Activated B cell treated with CpG ODN at 0.5 μM for 24 hours (primary cell): ENCODE measurements at regions not wholly inside any gene's neighbourhood (a gene's known extent, or its start where the extent isn't known, plus 50 kb on each side); places are given as distances from the start of the nearest gene placed in this dataset.

Experiments used
- ATAC-seq: fragments of 200-7000 bp; cut with Tn5 transposase; one replicate; pipeline ENCODE4 v1.10.0; 2021; ENCODE audit warnings: low read depth, mild to moderate bottlenecking, moderate library complexity
- CTCF ChIA-PET: fragments of 350-600 bp; sonication (Branson Sonifier 250); formaldehyde crosslinking; loops from one replicate; lab custom pipeline; 2021; ENCODE audit warnings: antibody characterized with exemption; lab: Charles Lee
- POLR2A ChIA-PET: fragments of 350-600 bp; sonication (Branson Sonifier 250); formaldehyde crosslinking; loops from one replicate; lab custom pipeline; 2021; ENCODE audit warnings: antibody characterized with exemption; lab: Charles Lee
- DNase-seq: peaks from one replicate; pipeline ENCODE4 v3.0.0; 2022
- H3K27ac Mint-ChIP-seq: one replicate; pipeline ENCODE4 v1.8.0; 2020; ENCODE audit warnings: mixed read lengths
- H3K27me3 Mint-ChIP-seq: one replicate; pipeline ENCODE4 v1.8.0; 2021; ENCODE audit warnings: mixed read lengths
- H3K36me3 Mint-ChIP-seq: one replicate; pipeline ENCODE4 v1.8.0; 2021; ENCODE audit warnings: low read depth, mixed read lengths
- H3K4me1 Mint-ChIP-seq: one replicate; pipeline ENCODE4 v1.8.0; 2021; ENCODE audit warnings: mixed read lengths
- H3K4me3 Mint-ChIP-seq: one replicate; pipeline ENCODE4 v1.8.0; 2020; ENCODE audit warnings: mild to moderate bottlenecking, mixed read lengths
- H3K9me3 Mint-ChIP-seq: one replicate; pipeline ENCODE4 v1.8.0; 2020; ENCODE audit warnings: mixed read lengths
- CTCF ChIP-seq: fragments of 200-600 bp; IDR thresholded peaks from one replicate; pipeline ENCODE4 v1.8.0; 2022; ENCODE audit warnings: antibody characterized with exemption, mild to moderate bottlenecking
- intact Hi-C: fragments of 100-400 bp; cut with micrococcal nuclease; formaldehyde crosslinking; loops from one replicate; pipeline ENCODE4 v1.15.1; 2024

- no peaks in the 10 kb centered on the region for H3K27me3 Mint-ChIP-seq
- no peak overlapping the region for H3K27ac Mint-ChIP-seq
- no peaks in the 10 kb centered on the region for H3K36me3 Mint-ChIP-seq
- ChIA-PET CTCF (no interaction called here), POLR2A (no interaction called here)
- no peak for TF ChIP-seq CTCF
- ATAC-seq (no peak), DNase-seq (no peak)
- H3K9me3 Mint-ChIP-seq, result no peaks in the 10 kb centered on the region
- no peak overlapping the region for H3K4me3 Mint-ChIP-seq
- no peaks in the 10 kb centered on the region for H3K4me1 Mint-ChIP-seq
- intact Hi-C loops, result no loop called here
Observed at GRCh38 chr3:99250272-99250671, 348.8 kb upstream of the DCBLD2 start.

- no peak for DNase-seq
- H3K36me3 Mint-ChIP-seq, result no peaks in the 10 kb centered on the region
- H3K4me1 Mint-ChIP-seq, result no peaks in the 10 kb centered on the region
- H3K9me3 Mint-ChIP-seq, result no peaks in the 10 kb centered on the region
- no peaks in the 10 kb centered on the region for H3K27me3 Mint-ChIP-seq
- TF ChIP-seq CTCF, result no peak
- H3K4me3 Mint-ChIP-seq, result no peak overlapping the region
- H3K27ac Mint-ChIP-seq, result no peak overlapping the region
- intact Hi-C loops, result no loop called here
- CTCF ChIA-PET, result no interaction called here
- POLR2A ChIA-PET, result no interaction called here
- no peak for ATAC-seq
Observed at GRCh38 chr3:99249627-99250026, 348.1 kb upstream of the DCBLD2 start.

GRCh38 chr3:99248913-99249312 is 347.4 kb upstream of the DCBLD2 start:
- ChIA-PET CTCF (no interaction called here), POLR2A (no interaction called here)
- no peaks in the 10 kb centered on the region for H3K36me3 Mint-ChIP-seq
- no peak for TF ChIP-seq CTCF
- no peaks in the 10 kb centered on the region for H3K4me1 Mint-ChIP-seq
- no peak overlapping the region for H3K4me3 Mint-ChIP-seq
- H3K27me3 Mint-ChIP-seq, result no peaks in the 10 kb centered on the region
- DNase-seq, result no peak
- H3K9me3 Mint-ChIP-seq, result no peaks in the 10 kb centered on the region
- no peak for ATAC-seq
- H3K27ac Mint-ChIP-seq, result no peak overlapping the region
- intact Hi-C loops, result no loop called here

GRCh38 chr3:99248130-99248529 is 346.6 kb upstream of the DCBLD2 start:
- Mint-ChIP-seq H3K36me3 (no peaks in the 10 kb centered on the region), H3K27ac (no peak overlapping the region), H3K4me1 (no peaks in the 10 kb centered on the region), H3K27me3 (no peaks in the 10 kb centered on the region), H3K9me3 (no peaks in the 10 kb centered on the region), H3K4me3 (no peak overlapping the region)
- ATAC-seq (no peak), DNase-seq (no peak)
- ChIA-PET POLR2A (no interaction called here), CTCF (no interaction called here)
- intact Hi-C loops, result no loop called here
- TF ChIP-seq CTCF, result no peak

GRCh38 chr3:99246010-99246654 is 344.6 kb upstream of the DCBLD2 start:
- Mint-ChIP-seq H3K4me3 (no peak overlapping the region), H3K27ac (no peak overlapping the region), H3K27me3 (no peaks in the 10 kb centered on the region), H3K9me3 (no peaks in the 10 kb centered on the region), H3K36me3 (no peaks in the 10 kb centered on the region), H3K4me1 (no peaks in the 10 kb centered on the region)
- TF ChIP-seq CTCF, result no peak
- intact Hi-C loops, result no loop called here
- CTCF ChIA-PET, result no interaction called here
- ATAC-seq (no peak), DNase-seq (no peak)
- POLR2A ChIA-PET, result no interaction called here
